Panc1 (cell line): ENCODE measurements at regions not wholly inside any gene's neighbourhood (a gene's known extent, or its start where the extent isn't known, plus 50 kb on each side); places are given as distances from the start of the nearest gene placed in this dataset.

Experiments
- POLR2AphosphoS5 ChIP-seq: IDR thresholded peaks from 2 replicates; pipeline ENCODE4 v1.6.1; 2012; ENCODE audit warnings: mild to moderate bottlenecking, low read depth, low read length, moderate library complexity
- TCF7L2 ChIP-seq: IDR thresholded peaks from 2 replicates; pipeline ENCODE4 v1.6.1; 2011; ENCODE audit warnings: mild to moderate bottlenecking, low read depth, low read length, inconsistent platforms
- TF ChIP-seq, protein P1 (sequence below): fragments of 450-650 bp; IDR thresholded peaks from 2 replicates; pipeline ENCODE4 v1.5.1; 2017; ENCODE audit warnings: mild to moderate bottlenecking
- TF ChIP-seq, protein P2 (sequence below), 2 experiments: IDR thresholded peaks; 2 replicates each; pipeline ENCODE4 v1.6.1; 2011 to 2012; ENCODE audit warnings: low read depth in 2 of 2, control low read depth in 1 of 2, low read length in 1 of 2, mild to moderate bottlenecking in 1 of 2, moderate library complexity in 1 of 2; ENCODE audit not compliant: insufficient read depth in 1 of 2

DNA sequence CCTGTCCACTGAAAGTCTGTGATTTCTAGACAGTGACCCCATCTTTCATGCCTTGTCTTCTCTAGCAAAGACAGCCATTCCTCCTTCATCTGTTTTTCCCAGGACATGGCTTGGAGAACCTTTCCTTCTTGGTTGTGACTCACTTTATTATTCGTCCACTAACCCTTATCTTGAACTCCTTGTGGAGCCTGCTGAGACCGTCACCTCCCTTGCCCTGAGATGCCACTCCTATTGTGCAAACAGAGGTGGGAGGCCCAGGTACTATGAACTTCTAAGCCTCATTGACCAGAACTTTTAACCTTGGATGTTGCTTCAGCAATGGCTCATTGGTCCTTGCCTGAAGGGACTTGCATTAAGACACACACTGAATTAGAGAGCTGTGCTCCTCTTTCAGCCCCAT lies 117.5 kb downstream of the FOXD2 start:
- TF ChIP-seq, protein P1, sequence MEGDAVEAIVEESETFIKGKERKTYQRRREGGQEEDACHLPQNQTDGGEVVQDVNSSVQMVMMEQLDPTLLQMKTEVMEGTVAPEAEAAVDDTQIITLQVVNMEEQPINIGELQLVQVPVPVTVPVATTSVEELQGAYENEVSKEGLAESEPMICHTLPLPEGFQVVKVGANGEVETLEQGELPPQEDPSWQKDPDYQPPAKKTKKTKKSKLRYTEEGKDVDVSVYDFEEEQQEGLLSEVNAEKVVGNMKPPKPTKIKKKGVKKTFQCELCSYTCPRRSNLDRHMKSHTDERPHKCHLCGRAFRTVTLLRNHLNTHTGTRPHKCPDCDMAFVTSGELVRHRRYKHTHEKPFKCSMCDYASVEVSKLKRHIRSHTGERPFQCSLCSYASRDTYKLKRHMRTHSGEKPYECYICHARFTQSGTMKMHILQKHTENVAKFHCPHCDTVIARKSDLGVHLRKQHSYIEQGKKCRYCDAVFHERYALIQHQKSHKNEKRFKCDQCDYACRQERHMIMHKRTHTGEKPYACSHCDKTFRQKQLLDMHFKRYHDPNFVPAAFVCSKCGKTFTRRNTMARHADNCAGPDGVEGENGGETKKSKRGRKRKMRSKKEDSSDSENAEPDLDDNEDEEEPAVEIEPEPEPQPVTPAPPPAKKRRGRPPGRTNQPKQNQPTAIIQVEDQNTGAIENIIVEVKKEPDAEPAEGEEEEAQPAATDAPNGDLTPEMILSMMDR = no peak
- TF ChIP-seq POLR2AphosphoS5 = no peak
- TF ChIP-seq, protein P2, sequence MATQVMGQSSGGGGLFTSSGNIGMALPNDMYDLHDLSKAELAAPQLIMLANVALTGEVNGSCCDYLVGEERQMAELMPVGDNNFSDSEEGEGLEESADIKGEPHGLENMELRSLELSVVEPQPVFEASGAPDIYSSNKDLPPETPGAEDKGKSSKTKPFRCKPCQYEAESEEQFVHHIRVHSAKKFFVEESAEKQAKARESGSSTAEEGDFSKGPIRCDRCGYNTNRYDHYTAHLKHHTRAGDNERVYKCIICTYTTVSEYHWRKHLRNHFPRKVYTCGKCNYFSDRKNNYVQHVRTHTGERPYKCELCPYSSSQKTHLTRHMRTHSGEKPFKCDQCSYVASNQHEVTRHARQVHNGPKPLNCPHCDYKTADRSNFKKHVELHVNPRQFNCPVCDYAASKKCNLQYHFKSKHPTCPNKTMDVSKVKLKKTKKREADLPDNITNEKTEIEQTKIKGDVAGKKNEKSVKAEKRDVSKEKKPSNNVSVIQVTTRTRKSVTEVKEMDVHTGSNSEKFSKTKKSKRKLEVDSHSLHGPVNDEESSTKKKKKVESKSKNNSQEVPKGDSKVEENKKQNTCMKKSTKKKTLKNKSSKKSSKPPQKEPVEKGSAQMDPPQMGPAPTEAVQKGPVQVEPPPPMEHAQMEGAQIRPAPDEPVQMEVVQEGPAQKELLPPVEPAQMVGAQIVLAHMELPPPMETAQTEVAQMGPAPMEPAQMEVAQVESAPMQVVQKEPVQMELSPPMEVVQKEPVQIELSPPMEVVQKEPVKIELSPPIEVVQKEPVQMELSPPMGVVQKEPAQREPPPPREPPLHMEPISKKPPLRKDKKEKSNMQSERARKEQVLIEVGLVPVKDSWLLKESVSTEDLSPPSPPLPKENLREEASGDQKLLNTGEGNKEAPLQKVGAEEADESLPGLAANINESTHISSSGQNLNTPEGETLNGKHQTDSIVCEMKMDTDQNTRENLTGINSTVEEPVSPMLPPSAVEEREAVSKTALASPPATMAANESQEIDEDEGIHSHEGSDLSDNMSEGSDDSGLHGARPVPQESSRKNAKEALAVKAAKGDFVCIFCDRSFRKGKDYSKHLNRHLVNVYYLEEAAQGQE (IDR thresholded peaks at IDR 0.05; ENCODE audit: insufficient read depth in 1 of 2, low read depth in 2 of 2, low read length in 1 of 2) = no peak
- no peak for TF ChIP-seq TCF7L2
